Lung microvascular endothelial cell (primary cell): ENCODE measurements at regions not wholly inside any gene's neighbourhood (a gene's known extent, or its start where the extent isn't known, plus 50 kb on each side); places are given as distances from the start of the nearest gene placed in this dataset.

ENCODE experiments used
- DNase-seq, 2 donors: peaks; one replicate each; pipeline versions ENCODE4 v3.0.0 to v3.0.0-alpha.2; 2010; ENCODE audit warnings: low read depth in 2 of 2

- DNase-seq = no peak
Observed at GRCh38 chr2:41944220-41944880, 103.5 kb upstream of the PKDCC start.

- DNase-seq = no peak
Observed at GRCh38 chr2:41947701-41948396, 100.0 kb upstream of the PKDCC start.

- DNase-seq = no peak
Observed at GRCh38 chr2:41948397-41948763, 99.4 kb upstream of the PKDCC start.

DNA sequence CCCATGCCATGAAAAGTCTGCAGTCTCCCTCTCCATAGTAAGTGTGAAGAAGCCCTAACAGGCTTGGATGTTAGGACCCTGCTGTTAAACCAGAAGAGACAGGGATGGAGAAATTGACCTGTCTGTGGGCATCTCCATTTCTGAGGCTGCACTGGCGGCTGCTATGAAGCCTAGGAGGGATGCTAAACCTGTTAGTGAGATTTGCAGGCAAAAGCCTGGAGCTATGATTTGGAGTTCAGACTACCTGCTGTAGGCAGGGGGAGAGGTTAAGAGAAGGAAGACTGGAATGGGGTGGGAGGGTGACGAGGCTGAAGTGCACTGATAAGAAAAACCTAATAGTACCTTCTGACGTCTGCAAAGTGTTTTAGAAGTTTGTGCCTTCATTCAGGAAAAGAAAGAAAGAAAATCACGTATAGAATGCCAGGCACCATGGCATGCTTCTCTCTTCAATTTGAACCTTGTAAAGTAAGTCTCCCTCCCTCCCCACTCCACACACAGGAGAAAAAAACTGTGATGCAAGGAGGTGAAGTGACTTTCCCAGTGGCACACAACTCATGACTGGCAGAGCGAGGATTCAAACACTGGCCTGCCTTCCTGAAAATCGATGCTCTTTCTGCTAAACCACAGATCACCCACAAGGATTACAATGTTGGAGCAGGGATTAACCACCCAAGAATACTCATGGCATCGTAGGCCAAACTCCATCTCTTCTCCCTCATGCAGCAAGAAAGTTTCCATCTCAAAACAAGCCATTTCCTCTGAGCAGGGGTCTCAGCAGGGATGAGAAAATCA is 98.5 kb upstream of the PKDCC start:
- no peak for DNase-seq

DNA sequence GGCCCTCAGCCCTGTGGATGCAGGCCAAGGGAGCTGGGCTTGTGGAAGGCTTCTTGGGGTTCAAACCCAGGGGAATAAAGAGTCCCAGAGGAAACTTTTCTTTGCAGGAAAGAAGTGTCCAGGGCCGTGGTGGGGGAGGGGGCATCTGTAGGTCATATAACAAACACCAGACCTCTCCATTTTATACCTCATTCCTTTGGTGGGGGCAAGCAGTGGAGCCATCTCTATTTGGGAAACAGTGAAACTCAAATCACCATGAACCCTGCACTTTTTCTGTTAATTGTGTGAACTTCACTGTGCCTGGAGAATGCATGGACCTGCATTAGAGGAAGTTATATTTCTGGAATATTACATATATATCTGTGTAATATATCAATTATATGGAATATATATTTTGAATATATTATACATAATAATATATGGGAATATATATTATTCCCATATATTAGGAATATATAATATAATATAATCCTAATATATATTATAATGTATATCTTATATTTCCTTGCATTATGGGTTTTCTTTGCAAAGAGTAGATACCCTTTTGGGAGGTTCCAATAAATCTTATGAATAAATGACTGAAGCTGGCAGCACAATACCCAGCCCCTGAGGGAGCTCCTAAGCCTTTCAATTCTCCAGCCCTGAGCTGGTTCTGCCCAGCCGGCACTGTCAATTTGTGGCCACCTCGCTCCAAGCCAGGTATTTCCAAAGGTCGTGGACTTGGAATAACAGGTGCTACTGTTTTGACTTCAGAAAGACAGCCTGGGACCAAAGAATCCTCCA is 97.7 kb upstream of the PKDCC start:
- DNase-seq = no peak

GRCh38 chr2:41950666-41950960 is 97.2 kb upstream of the PKDCC start:
- DNase-seq = no peak

DNA sequence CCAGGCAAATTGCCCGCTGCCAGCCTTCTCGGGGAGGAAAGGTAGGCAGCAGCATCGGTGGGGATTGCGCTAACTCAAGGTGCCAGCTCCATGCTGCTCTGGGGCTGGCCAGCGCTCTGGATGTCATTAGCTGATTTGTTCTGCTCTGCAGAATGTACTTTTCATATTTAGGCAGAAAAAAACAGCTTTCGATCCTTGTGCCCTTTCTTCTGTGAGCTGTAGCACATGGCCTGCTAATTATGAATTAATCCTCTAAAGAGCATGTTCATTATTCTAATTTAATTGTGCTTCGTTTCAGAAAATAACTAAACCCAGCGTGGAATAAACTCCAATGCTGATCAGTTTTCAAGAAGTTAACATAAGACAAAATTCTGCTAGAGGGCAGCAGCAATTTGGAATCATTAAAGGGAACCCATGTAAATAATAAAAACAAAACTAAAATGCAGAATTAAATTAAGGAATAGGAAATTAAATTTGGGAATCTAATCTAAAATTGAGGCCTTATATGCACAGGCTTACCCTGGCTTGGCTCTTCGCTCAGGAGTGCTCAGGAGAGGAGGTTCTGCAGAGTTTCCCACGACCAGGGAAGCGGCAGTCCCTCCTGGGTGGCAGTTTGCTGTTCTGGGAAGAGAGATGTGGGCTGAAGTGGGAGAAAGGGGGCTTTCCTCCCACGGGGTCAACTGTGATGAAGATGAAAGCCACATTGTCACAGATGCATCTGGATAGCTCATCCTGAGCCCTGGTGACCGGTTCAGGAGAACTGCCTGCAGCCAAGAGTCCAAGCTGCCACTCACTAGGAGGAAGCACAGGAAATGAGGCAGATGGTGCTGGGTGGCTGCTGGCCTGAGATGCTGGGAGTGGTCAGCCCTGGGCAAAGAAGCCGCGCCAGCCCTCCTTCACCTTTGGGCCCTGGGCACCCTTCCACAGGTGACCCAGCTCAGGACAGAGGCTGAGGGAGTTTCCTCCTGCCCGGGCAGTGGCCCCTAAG is 93.2 kb upstream of the PKDCC start:
- peak in 1 of 2 donors; percentile 27 for DNase-seq

DNA sequence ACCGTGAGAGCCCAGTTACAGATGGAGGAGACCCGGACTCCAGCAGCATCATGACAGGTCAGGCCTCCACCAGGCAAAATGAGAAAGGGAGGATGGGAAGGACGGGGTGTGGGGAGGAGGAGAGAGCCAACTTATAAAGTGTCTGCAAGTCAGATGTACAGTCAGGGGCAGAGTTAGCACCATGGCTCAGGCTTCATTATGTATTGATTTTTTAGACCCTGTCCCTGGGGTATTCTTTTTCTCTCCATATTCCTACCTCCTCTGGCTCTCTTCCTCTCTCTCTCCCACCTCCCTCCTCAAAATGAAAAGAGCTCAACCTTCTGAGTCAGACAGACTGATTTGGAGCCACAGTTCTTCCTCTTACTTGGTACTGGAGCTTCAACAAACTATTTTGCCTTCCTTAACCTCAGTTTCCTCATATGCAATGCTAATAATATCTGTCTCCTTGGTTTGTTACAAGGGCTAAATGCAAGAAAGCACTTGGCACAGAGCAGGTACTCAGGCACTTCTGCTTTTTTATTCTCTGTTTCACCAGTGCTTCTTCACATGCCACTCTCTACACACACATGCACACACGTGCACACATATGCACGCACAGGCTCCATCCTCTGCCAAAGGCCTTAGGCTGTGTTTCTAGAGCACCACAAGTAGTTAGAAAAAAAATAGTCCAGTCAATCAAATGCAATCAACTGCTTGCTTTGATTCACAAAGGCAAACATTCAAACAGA is 92.3 kb upstream of the PKDCC start:
- no peak for DNase-seq

DNA sequence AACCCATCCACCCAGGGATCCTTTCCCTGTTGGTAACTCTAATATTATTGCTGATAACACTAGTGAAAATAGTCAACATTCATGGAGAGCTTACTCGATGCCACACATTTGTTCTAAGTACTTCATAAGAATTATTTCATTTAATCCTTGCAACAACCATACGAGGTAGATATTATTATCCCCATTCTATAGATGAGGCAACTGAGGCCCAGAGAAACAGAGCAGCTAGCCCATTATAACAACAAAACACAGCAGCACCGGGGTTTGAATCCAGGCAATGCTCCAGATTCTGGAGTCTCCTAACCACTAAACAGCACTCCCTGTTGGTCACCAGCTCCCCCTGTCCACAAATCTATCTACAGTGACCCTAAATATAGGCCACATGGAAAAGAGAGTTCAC is 90.4 kb upstream of the PKDCC start:
- DNase-seq = no peak

- no peak for DNase-seq
Observed at GRCh38 chr2:41958251-41958650, 89.6 kb upstream of the PKDCC start.

GRCh38 chr2:41958775-41959174 is 89.0 kb upstream of the PKDCC start:
- DNase-seq = no peak

DNA sequence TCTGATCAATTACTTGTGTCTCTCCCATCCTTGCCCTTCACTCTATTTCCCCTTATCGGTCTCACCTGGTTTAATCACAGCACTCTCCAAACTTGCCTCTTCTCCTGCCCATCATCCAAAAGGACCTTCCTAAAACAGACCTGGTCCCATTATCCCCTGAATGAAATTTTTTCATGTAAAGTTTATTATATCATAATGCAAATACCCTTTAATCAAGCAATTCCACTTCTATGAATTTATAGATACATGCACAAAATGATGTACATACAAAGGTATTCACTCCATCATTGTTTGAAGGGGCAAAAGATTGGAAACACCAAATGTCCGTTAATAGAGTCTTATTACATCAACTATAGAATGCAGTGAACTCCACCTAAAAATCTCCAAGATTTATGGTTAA is 88.1 kb upstream of the PKDCC start:
- DNase-seq = no peak

DNA sequence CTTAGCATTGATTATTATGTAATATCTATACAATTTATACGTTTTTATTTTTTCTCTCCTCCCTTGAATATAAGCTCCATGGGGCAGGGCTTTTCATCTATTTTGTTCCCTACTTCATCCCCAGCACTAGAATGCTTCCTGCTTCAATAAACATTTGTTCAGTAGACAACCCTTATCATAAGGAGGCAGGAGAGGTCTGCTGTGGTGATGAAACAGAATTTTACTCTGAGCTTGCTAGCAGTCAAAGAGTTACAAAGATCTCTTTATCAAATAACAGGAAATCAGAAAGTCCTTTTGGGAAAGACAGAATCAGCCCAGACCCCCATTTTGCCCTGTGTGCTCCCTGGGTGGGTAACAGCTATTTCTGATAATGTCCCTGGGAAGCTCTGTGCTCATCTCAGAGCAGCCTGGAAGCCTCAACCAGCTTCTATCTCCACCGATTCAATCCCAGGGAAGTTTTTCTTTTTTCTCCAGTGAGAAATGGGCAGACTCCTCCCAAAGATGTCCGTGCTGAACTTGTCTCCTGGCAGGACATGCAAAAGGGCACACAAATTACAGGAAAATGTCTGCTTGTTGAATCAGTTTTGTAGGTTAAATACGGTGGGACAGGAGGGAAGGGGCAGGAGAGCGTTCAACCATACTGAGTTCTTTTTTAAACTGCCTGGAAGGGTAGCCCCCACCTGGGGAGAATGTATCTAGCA is 84.7 kb upstream of the PKDCC start:
- DNase-seq = no peak

DNA sequence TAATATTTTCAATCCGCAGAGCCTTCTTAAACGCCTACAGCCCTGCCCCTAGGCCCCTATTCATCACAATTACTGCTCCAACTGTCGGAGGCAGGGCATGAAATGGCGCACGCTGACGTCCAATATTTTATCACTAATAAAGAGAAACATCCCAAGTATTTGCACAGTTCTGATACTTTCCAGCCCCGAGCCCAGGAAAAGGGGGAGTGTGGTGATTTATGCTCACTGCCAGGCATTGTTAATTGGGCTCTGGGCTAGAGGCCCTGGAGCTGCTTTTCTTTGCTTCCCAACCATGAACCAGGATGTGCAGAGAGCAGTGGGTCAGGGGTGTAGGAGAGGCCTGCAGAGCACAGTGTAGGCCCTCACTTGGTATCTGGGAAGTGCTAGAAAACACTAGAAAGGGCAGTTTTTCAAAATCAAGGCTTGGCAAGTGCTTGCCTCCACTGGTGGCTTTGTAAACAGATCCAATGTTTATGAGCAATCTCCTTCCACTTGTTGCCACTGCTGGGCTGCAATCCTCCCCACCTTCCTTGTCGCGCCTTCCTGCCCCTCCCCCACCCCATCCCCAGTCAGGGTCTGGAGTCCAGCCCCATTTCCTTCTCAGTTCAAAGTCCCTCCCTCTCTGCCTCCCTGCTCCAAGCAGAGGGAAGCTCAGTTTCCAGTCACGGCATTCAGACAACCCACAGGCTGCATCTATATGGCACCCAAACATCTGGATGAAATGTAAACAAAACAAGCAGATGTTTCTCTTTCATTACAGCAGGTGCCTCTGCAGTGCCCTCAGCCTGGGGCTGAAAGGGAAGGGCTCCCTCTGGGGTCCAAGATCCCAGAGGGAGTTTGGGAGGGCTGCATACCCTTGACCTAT is 83.9 kb upstream of the PKDCC start:
- DNase-seq = peak in 1 of 2 donors; percentile 10

- DNase-seq = no peak
Observed at GRCh38 chr2:41965173-41965908, 82.5 kb upstream of the PKDCC start.

DNA sequence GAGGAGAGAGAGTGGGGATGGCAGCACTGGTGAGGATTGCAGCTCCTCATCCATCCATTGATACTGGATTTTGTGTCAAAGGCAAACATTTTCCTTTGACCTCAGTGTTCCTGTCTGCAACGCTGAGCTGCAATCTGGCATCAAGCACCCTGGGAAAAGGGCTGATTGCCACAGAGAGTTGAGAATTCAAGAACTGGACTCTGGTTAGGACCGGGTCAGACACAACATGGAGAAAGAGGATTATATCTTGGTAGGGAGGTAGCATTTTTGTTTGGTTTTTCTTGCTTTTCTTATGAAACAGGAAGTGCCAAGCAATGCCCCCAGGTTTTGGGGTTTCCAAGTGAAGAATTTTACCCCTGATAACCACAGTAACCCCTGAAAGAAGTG is 81.9 kb upstream of the PKDCC start:
- peak in 1 of 2 donors; percentile 89 for DNase-seq

- DNase-seq = peak; percentile 68 to 96
Observed at GRCh38 chr2:41966431-41966893, 81.4 kb upstream of the PKDCC start.

GRCh38 chr2:41966920-41967319 is 80.9 kb upstream of the PKDCC start:
- DNase-seq = no peak
